ENCODE measurements at regions not wholly inside any gene's neighbourhood (a gene's known extent, or its start where the extent isn't known, plus 50 kb on each side); places are given as distances from the start of the nearest gene placed in this dataset.

DNA sequence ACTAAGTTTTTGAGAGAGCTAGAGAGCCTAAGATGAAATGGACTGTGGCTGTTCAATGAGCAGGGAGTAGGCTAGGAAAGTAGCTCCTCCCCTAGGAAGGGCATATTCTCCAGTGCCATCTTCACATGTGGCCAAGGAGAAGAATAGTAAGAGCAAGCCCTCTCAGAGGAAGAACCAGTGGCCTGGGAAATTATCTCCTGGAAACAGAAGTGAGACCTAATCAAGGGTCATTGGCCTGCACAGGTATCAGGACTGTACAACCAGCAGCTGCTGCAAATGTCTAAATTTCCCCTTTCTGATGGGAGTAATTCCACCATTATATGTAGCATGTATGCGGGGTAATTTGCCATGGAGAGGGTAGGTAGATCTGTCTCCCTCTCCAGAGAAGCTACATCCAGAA, 334.8 kb upstream of the RASGEF1B start:
- H3K27me3 Mint-ChIP-seq, result no peaks in the 10 kb centered on the region
- H3K4me3 Mint-ChIP-seq (ENCODE audit: low read depth), result no peak overlapping the region
- TF ChIP-seq, protein P1, sequence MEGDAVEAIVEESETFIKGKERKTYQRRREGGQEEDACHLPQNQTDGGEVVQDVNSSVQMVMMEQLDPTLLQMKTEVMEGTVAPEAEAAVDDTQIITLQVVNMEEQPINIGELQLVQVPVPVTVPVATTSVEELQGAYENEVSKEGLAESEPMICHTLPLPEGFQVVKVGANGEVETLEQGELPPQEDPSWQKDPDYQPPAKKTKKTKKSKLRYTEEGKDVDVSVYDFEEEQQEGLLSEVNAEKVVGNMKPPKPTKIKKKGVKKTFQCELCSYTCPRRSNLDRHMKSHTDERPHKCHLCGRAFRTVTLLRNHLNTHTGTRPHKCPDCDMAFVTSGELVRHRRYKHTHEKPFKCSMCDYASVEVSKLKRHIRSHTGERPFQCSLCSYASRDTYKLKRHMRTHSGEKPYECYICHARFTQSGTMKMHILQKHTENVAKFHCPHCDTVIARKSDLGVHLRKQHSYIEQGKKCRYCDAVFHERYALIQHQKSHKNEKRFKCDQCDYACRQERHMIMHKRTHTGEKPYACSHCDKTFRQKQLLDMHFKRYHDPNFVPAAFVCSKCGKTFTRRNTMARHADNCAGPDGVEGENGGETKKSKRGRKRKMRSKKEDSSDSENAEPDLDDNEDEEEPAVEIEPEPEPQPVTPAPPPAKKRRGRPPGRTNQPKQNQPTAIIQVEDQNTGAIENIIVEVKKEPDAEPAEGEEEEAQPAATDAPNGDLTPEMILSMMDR (IDR thresholded peaks at IDR 0.05; ENCODE audit: unreplicated experiment), result no peak
- H3K4me1 Mint-ChIP-seq (ENCODE audit: low read depth), result peaks cover 13% of the 10 kb centered on the region
- H3K27ac Mint-ChIP-seq, result no peak overlapping the region
- no peak for DNase-seq (ENCODE audit: low spot score, unreplicated experiment)
- no peaks in the 10 kb centered on the region for H3K36me3 Mint-ChIP-seq (ENCODE audit: insufficient read depth)
- H3K9me3 Mint-ChIP-seq (ENCODE audit: low read depth), result no peaks in the 10 kb centered on the region

DNA sequence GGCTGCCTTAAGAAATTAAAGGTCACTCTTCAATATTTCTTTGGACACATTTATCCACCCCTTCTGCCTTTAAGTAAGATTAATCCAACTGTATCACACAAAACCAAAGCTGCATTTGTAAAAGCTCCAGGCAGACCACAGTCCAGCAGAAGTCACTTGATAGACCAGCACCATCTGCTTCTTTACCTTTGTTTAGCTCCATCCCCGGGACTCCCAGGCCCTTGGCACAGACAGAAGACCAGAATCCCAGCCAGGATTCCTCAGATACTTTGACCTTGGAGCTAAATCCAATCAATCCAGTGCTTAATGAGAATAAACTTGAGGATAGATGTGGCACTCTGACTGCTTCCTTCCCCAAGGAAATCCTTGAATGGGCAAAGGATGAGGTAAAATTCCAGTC, 333.1 kb upstream of the RASGEF1B start:
- DNase-seq (ENCODE audit: low spot score, unreplicated experiment), result no peak
- Mint-ChIP-seq H3K27ac (no peak overlapping the region), H3K4me3 (ENCODE audit: low read depth) (no peak overlapping the region), H3K36me3 (ENCODE audit: insufficient read depth) (peaks cover 2% of the 10 kb centered on the region), H3K9me3 (ENCODE audit: low read depth) (peaks cover 6% of the 10 kb centered on the region), H3K4me1 (ENCODE audit: low read depth) (peaks cover 12% of the 10 kb centered on the region), H3K27me3 (no peaks in the 10 kb centered on the region)
- TF ChIP-seq, protein P1 (IDR thresholded peaks at IDR 0.05; ENCODE audit: unreplicated experiment), result no peak

- Mint-ChIP-seq H3K4me3 (ENCODE audit: low read depth) (no peak overlapping the region), H3K27me3 (no peaks in the 10 kb centered on the region), H3K9me3 (ENCODE audit: low read depth) (peaks cover 11% of the 10 kb centered on the region), H3K27ac (no peak overlapping the region), H3K36me3 (ENCODE audit: insufficient read depth) (peaks cover 3% of the 10 kb centered on the region), H3K4me1 (ENCODE audit: low read depth) (peaks cover 5% of the 10 kb centered on the region)
- DNase-seq (ENCODE audit: low spot score, unreplicated experiment), result no peak
- TF ChIP-seq, protein P1 (IDR thresholded peaks at IDR 0.05; ENCODE audit: unreplicated experiment), result no peak
Measured at GRCh38 chr4:81802285-81802846, 330.7 kb upstream of the RASGEF1B start.

DNA sequence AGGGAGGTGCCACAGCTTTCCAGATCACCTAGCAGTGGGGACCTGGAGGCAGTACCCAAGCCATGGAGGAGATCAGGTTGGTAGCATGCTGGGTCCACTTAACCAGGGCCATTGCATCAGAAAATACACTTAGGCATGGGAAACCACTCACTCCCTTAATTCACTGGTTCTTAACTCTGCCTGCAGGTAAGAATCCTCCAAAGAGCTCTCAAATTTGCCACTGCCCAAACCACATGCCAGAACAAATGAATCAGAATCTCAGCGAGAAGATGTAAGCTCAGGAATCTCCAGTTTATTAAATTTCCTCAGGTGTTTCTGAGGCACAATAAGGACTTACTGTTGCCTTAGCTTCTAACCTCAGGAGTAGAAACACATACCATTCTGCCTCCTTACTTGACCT, 327.7 kb upstream of the RASGEF1B start:
- TF ChIP-seq, protein P1 (IDR thresholded peaks at IDR 0.05; ENCODE audit: unreplicated experiment), result no peak
- Mint-ChIP-seq H3K27me3 (no peaks in the 10 kb centered on the region), H3K4me1 (ENCODE audit: low read depth) (peaks cover 5% of the 10 kb centered on the region), H3K9me3 (ENCODE audit: low read depth) (peaks cover 14% of the 10 kb centered on the region), H3K4me3 (ENCODE audit: low read depth) (no peak overlapping the region), H3K36me3 (ENCODE audit: insufficient read depth) (peaks cover 3% of the 10 kb centered on the region), H3K27ac (no peak overlapping the region)
- DNase-seq (ENCODE audit: low spot score, unreplicated experiment), result no peak

DNA sequence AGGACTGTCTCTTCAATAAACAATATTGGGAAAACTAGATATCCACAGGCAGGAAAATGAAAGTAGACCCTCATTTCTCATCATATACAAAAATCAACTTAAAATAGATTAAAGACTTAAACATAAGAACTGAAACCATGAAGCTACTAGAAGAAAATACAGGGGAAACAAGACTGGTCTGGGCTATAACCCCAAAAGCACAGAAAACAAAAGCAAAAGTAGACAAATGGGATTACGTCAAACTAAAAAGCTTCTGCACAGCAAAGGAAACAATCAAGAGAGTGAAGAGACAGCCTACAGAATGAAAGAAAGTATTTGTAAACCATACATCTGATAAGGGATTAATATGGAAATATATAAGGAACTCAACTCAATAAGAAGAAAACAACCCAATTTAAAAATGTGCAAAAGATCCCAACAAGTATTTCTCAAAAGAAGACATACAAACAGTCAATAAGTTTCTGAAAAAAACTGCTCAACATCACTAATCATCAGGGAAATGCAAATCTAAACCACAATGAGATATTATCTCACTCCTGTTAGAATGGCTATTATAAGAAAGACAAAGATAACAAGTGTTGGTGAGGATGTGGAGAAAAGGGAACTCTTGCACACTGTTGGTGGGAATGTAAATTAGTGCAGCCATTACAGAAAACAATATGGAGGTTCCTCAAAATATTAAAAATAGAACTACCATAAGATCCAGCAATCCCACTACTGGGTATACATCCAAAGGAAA, 325.3 kb upstream of the RASGEF1B start:
- TF ChIP-seq, protein P1 (IDR thresholded peaks at IDR 0.05; ENCODE audit: unreplicated experiment), result no peak
- no peak for DNase-seq (ENCODE audit: low spot score, unreplicated experiment)
- Mint-ChIP-seq H3K4me3 (ENCODE audit: low read depth) (no peak overlapping the region), H3K36me3 (ENCODE audit: insufficient read depth) (peaks cover 3% of the 10 kb centered on the region), H3K27ac (no peak overlapping the region), H3K9me3 (ENCODE audit: low read depth) (peaks cover 18% of the 10 kb centered on the region), H3K4me1 (ENCODE audit: low read depth) (no peaks in the 10 kb centered on the region), H3K27me3 (no peaks in the 10 kb centered on the region)
